ENCODE measurements at regions not wholly inside any gene's neighbourhood (a gene's known extent, or its start where the extent isn't known, plus 50 kb on each side); places are given as distances from the start of the nearest gene placed in this dataset.

- no peak for TF ChIP-seq CTCF (IDR thresholded peaks at IDR 0.05)
- H3K9me3 ChIP-seq: no peaks in the 10 kb centered on the region
- H3K27me3 ChIP-seq: no peaks in the 10 kb centered on the region
- no peak overlapping the region for H3K27ac ChIP-seq
- no peaks in the 10 kb centered on the region for H3K36me3 ChIP-seq
- no peak overlapping the region for H3K4me3 ChIP-seq (ENCODE audit: low read depth in 1 of 2, low read length in 1 of 2)
- H3K4me1 ChIP-seq (ENCODE audit: control insufficient read depth in 1 of 2, insufficient read depth in 1 of 2, low read depth in 1 of 2, low read length in 1 of 2): no peaks in the 10 kb centered on the region
These were observed 653.1 kb downstream of the EFNA5 start for GRCh38 chr5:107017616-107018015.

- Histone ChIP-seq H3K9me3 (no peaks in the 10 kb centered on the region), H3K27me3 (no peaks in the 10 kb centered on the region), H3K4me1 (ENCODE audit: control insufficient read depth in 1 of 2, insufficient read depth in 1 of 2, low read depth in 1 of 2, low read length in 1 of 2) (no peaks in the 10 kb centered on the region), H3K36me3 (no peaks in the 10 kb centered on the region), H3K4me3 (ENCODE audit: low read depth in 1 of 2, low read length in 1 of 2) (no peak overlapping the region), H3K27ac (no peak overlapping the region)
- TF ChIP-seq CTCF (IDR thresholded peaks at IDR 0.05): no peak
These were observed 658.4 kb downstream of the EFNA5 start for GRCh38 chr5:107012371-107012770.

- Histone ChIP-seq H3K36me3 (no peaks in the 10 kb centered on the region), H3K9me3 (no peaks in the 10 kb centered on the region), H3K4me1 (ENCODE audit: control insufficient read depth in 1 of 2, insufficient read depth in 1 of 2, low read depth in 1 of 2, low read length in 1 of 2) (no peaks in the 10 kb centered on the region), H3K27me3 (no peaks in the 10 kb centered on the region), H3K4me3 (ENCODE audit: low read depth in 1 of 2, low read length in 1 of 2) (no peak overlapping the region), H3K27ac (no peak overlapping the region)
- no peak for TF ChIP-seq CTCF (IDR thresholded peaks at IDR 0.05)
These were observed 659.1 kb downstream of the EFNA5 start for GRCh38 chr5:107011605-107012004.

- Histone ChIP-seq H3K4me1 (ENCODE audit: control insufficient read depth in 1 of 2, insufficient read depth in 1 of 2, low read depth in 1 of 2, low read length in 1 of 2) (no peaks in the 10 kb centered on the region), H3K9me3 (no peaks in the 10 kb centered on the region), H3K4me3 (ENCODE audit: low read depth in 1 of 2, low read length in 1 of 2) (no peak overlapping the region), H3K27ac (no peak overlapping the region), H3K27me3 (no peaks in the 10 kb centered on the region), H3K36me3 (no peaks in the 10 kb centered on the region)
- TF ChIP-seq CTCF (IDR thresholded peaks at IDR 0.05): no peak
These were observed 660.7 kb downstream of the EFNA5 start for GRCh38 chr5:107010060-107010459.

GRCh38 chr5:107005653-107006052 is 665.1 kb downstream of the EFNA5 start:
- Histone ChIP-seq H3K27me3 (no peaks in the 10 kb centered on the region), H3K9me3 (no peaks in the 10 kb centered on the region), H3K27ac (no peak overlapping the region), H3K4me3 (ENCODE audit: low read depth in 1 of 2, low read length in 1 of 2) (no peak overlapping the region), H3K36me3 (no peaks in the 10 kb centered on the region), H3K4me1 (ENCODE audit: control insufficient read depth in 1 of 2, insufficient read depth in 1 of 2, low read depth in 1 of 2, low read length in 1 of 2) (no peaks in the 10 kb centered on the region)
- TF ChIP-seq CTCF (IDR thresholded peaks at IDR 0.05): no peak

- H3K27ac ChIP-seq: no peak overlapping the region
- H3K27me3 ChIP-seq: no peaks in the 10 kb centered on the region
- no peak for TF ChIP-seq CTCF (IDR thresholded peaks at IDR 0.05)
- H3K36me3 ChIP-seq: no peaks in the 10 kb centered on the region
- no peaks in the 10 kb centered on the region for H3K4me1 ChIP-seq (ENCODE audit: control insufficient read depth in 1 of 2, insufficient read depth in 1 of 2, low read depth in 1 of 2, low read length in 1 of 2)
- H3K9me3 ChIP-seq: no peaks in the 10 kb centered on the region
- no peak overlapping the region for H3K4me3 ChIP-seq (ENCODE audit: low read depth in 1 of 2, low read length in 1 of 2)
These were observed 665.6 kb downstream of the EFNA5 start for GRCh38 chr5:107005161-107005560.

All from neutrophil (primary cell).